ENCODE measurements at regions not wholly inside any gene's neighbourhood (a gene's known extent, or its start where the extent isn't known, plus 50 kb on each side); places are given as distances from the start of the nearest gene placed in this dataset.
"Not testable (repeated sequence)": the region's sequence is repeated elsewhere in the genome, so short reads cannot be mapped to it uniquely, and the experiment has no call there.

DNA sequence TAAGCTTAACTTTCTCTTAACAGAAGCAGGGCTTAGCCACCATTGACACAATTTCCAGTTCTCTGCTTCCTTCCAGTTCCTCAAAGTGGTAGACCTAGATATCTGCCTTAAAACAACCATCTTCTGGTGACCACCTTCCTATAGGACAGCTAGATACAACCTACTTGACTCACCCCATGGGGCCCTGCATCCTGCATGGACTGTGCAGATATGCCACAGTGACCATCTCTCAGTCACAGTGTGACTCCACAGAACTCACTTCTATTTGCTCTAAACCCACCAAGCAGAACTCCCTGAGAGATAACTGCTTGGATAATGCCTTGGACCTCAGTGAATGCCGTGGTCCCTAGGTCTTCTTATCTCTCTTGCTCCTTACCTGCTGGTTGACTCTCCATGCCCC lies 621.6 kb downstream of the IQCM start:
- peaks cover 0 to 10% (median 0%) of the 10 kb centered on the region in 5 donors for H3K27me3 Mint-ChIP-seq
- no peak overlapping the region for H3K27ac Mint-ChIP-seq
- no peaks in the 10 kb centered on the region for H3K36me3 Mint-ChIP-seq
- ATAC-seq, result no peak
- H3K4me3 Mint-ChIP-seq, result no peak overlapping the region
- POLR2A ChIA-PET, result no interaction called here
- H3K4me1 Mint-ChIP-seq, result no peaks in the 10 kb centered on the region
- no peaks in the 10 kb centered on the region for H3K9me3 Mint-ChIP-seq
- DNase-seq, result no peak

GRCh38 chr4:149187726-149188125 lies 627.9 kb downstream of the IQCM start:
- peaks cover 0 to 1% (median 0%) of the 10 kb centered on the region in 5 donors for H3K27me3 Mint-ChIP-seq
- DNase-seq (no peak), ATAC-seq (no peak)
- peaks cover 0 to 3% (median 0%) of the 10 kb centered on the region in 9 donors for H3K9me3 Mint-ChIP-seq
- H3K4me3 Mint-ChIP-seq, result no peak overlapping the region
- H3K36me3 Mint-ChIP-seq, result no peaks in the 10 kb centered on the region
- H3K27ac Mint-ChIP-seq, result no peak overlapping the region
- POLR2A ChIA-PET, result no interaction called here
- no peaks in the 10 kb centered on the region for H3K4me1 Mint-ChIP-seq

DNA sequence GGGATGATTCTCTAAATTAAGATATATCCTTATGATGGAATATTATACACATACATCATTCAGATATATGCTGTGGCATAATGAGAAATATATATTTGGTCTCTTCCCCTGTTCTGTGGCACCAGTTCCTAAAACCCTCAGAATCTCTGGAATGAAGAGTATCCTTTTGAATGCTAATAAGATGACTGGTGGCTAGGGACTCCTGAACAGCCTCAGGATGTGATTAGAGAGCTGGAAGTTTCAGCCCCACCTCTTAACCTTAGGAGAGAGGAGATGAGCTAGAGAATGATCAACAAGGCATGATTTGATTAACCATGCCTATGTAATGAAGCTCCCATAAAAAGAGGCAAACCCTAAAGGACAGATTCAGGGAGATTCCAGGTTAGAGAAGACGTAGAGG lies 632.0 kb downstream of the IQCM start:
- Mint-ChIP-seq H3K9me3 (peaks cover 0 to 27% (median 8%) of the 10 kb centered on the region in 9 donors), H3K4me3 (no peak overlapping the region), H3K4me1 (no peaks in the 10 kb centered on the region), H3K36me3 (peaks cover 0 to 2% (median 0%) of the 10 kb centered on the region in 3 donors), H3K27me3 (peaks cover 0 to 2% (median 0%) of the 10 kb centered on the region in 5 donors), H3K27ac (no peak overlapping the region)
- no peak for ATAC-seq
- DNase-seq, result no peak
- POLR2A ChIA-PET, result no interaction called here

DNA sequence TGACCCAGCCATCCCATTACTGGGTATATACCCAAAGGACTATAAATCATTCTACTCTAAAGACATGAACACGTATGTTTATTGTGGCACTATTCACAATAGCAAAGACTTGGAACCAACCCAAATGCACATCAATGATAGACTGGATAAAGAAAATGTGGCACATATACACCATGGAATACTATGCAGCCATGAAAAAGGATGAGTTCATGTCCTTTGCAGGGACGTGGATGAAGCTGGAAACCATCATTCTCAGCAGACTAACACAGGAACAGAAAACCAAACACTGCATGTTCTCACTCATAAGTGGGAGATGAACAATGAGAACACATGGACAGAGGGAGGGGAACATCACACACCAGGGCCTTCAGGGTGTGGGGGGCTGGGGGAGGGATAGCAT lies 634.2 kb downstream of the IQCM start:
- H3K4me3 Mint-ChIP-seq, POLR2A ChIA-PET, H3K4me1 Mint-ChIP-seq, H3K27ac Mint-ChIP-seq, DNase-seq, ATAC-seq, H3K36me3 Mint-ChIP-seq: not testable (repeated sequence)
- Mint-ChIP-seq H3K27me3 (peaks cover 1 to 13% (median 2%) of the 10 kb centered on the region in 5 donors), H3K9me3 (peaks cover 0 to 40% (median 12%) of the 10 kb centered on the region in 9 donors)

- DNase-seq (peak in 2 of 10 donors; percentile 1 to 3), ATAC-seq (no peak)
- Mint-ChIP-seq H3K27me3 (peaks cover 0 to 15% (median 2%) of the 10 kb centered on the region in 5 donors), H3K27ac (no peak overlapping the region), H3K4me3 (no peak overlapping the region), H3K9me3 (peaks cover 0 to 35% (median 12%) of the 10 kb centered on the region in 9 donors), H3K36me3 (peaks cover 0 to 9% (median 0%) of the 10 kb centered on the region in 3 donors), H3K4me1 (no peaks in the 10 kb centered on the region)
- POLR2A ChIA-PET, result no interaction called here
Measured at GRCh38 chr4:149176039-149176438, 639.6 kb downstream of the IQCM start.

- no peak overlapping the region for H3K4me3 Mint-ChIP-seq
- H3K9me3 Mint-ChIP-seq, result peaks cover 0 to 30% (median 9%) of the 10 kb centered on the region in 9 donors
- POLR2A ChIA-PET, result no interaction called here
- ATAC-seq, result no peak
- H3K27ac Mint-ChIP-seq, result no peak overlapping the region
- no peak for DNase-seq
- H3K27me3 Mint-ChIP-seq, result peaks cover 0 to 17% (median 2%) of the 10 kb centered on the region in 5 donors
- no peaks in the 10 kb centered on the region for H3K4me1 Mint-ChIP-seq
- H3K36me3 Mint-ChIP-seq, result peaks cover 0 to 9% (median 0%) of the 10 kb centered on the region in 3 donors
Measured at GRCh38 chr4:149175549-149175948, 640.1 kb downstream of the IQCM start.

DNA sequence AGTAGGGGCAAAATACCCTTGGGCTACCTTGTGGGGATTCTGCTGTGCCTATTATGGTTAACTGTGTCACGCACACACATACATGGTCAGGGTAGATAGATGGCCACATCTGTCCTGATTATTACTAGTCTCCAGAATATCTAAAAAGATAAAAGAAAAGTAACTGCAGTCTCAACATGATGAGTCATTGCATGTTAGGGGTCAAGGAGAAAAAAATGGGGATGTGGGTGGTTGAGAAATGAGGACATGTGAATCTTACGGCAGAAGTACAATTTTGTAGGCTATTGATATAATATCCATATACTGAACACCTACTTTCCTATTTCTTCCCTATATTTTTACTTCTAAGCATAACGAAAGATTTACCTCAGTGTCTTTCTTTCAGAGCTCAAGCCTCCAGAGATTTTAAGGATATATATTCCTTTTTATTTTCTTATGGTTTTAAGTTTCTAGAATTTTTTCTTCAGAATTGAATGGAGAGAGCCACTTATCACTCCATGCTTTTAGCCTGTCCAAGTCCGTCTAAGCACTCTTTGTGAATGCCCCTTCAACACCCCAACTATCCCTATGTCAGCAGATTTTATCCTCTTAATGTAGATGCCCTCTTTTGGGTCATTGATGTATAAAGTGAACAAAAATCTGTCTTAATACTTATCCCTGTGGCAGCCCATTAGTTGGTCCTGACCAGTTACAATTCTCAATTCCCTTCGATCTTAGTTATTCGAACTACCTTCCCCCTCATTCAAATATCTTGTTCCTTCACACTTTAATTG lies 642.2 kb downstream of the IQCM start:
- POLR2A ChIA-PET, result no interaction called here
- Mint-ChIP-seq H3K27ac (no peak overlapping the region), H3K9me3 (peaks cover 0 to 18% (median 2%) of the 10 kb centered on the region in 9 donors), H3K4me1 (no peaks in the 10 kb centered on the region), H3K4me3 (no peak overlapping the region), H3K36me3 (peaks cover 0 to 5% (median 0%) of the 10 kb centered on the region in 3 donors), H3K27me3 (peaks cover 4 to 26% (median 6%) of the 10 kb centered on the region in 5 donors)
- DNase-seq (no peak), ATAC-seq (no peak)

DNA sequence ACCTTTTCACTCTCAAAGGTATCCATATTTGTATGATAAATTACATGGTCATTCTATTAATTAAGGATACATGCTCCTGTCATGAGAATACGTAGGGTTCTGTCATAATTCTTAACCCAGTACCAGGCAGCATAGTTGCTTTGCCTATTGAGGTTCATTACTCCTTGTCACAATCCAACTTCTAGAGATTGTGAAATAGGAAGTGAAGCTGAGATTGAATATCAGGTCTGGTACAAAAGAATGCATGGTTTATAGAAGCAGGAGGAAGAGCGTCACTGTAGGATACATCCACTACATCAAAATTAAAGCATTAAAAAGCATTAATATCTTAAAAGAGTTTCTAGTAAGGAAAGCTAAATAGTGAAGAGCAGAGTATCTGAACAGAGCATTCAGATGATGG lies 647.0 kb downstream of the IQCM start:
- Mint-ChIP-seq H3K4me3 (no peak overlapping the region), H3K9me3 (peaks cover 0 to 8% (median 0%) of the 10 kb centered on the region in 9 donors), H3K27ac (no peak overlapping the region), H3K36me3 (no peaks in the 10 kb centered on the region), H3K27me3 (peaks cover 2 to 21% (median 6%) of the 10 kb centered on the region in 5 donors), H3K4me1 (no peaks in the 10 kb centered on the region)
- DNase-seq (no peak), ATAC-seq (no peak)
- POLR2A ChIA-PET, result no interaction called here

- no peak for DNase-seq
- peaks cover 0 to 8% (median 0%) of the 10 kb centered on the region in 9 donors for H3K9me3 Mint-ChIP-seq
- peaks cover 4 to 21% (median 6%) of the 10 kb centered on the region in 5 donors for H3K27me3 Mint-ChIP-seq
- H3K4me1 Mint-ChIP-seq, result no peaks in the 10 kb centered on the region
- no peak for ATAC-seq
- H3K27ac Mint-ChIP-seq, result no peak overlapping the region
- no peaks in the 10 kb centered on the region for H3K36me3 Mint-ChIP-seq
- POLR2A ChIA-PET, result no interaction called here
- H3K4me3 Mint-ChIP-seq, result no peak overlapping the region
Measured at GRCh38 chr4:149166876-149167275, 648.8 kb downstream of the IQCM start.

DNA sequence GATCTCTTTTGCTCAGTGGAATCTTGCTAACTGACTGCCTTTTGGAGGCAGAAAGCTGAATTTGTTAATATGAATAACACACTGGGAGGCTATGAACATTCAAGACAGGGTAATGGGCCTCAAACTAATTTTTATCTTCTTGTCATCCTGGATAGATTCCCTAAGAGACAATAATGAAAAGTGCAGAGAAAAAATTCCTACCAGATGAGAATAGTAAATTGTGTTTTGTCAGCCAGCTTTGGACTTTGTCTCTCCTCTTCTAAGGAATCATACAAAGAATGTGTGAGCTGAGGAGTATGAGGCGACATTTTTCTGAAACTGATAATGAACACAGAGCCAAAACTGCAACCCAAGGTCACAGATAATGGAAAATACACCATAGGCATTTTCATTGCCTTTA lies 649.3 kb downstream of the IQCM start:
- no peak for ATAC-seq
- no peak overlapping the region for H3K27ac Mint-ChIP-seq
- H3K27me3 Mint-ChIP-seq, result peaks cover 4 to 16% (median 6%) of the 10 kb centered on the region in 5 donors
- H3K4me3 Mint-ChIP-seq, result no peak overlapping the region
- peaks cover 0 to 8% (median 0%) of the 10 kb centered on the region in 9 donors for H3K9me3 Mint-ChIP-seq
- H3K36me3 Mint-ChIP-seq, result no peaks in the 10 kb centered on the region
- POLR2A ChIA-PET, result no interaction called here
- DNase-seq, result no peak
- H3K4me1 Mint-ChIP-seq, result no peaks in the 10 kb centered on the region

- no peak overlapping the region for H3K27ac Mint-ChIP-seq
- peaks cover 2 to 17% (median 7%) of the 10 kb centered on the region in 5 donors for H3K27me3 Mint-ChIP-seq
- DNase-seq (no peak), ATAC-seq (no peak)
- no peak overlapping the region for H3K4me3 Mint-ChIP-seq
- H3K36me3 Mint-ChIP-seq, result no peaks in the 10 kb centered on the region
- no peaks in the 10 kb centered on the region for H3K4me1 Mint-ChIP-seq
- H3K9me3 Mint-ChIP-seq, result peaks cover 0 to 8% (median 0%) of the 10 kb centered on the region in 9 donors
- POLR2A ChIA-PET, result no interaction called here
Measured at GRCh38 chr4:149164282-149164681, 651.4 kb downstream of the IQCM start.

GRCh38 chr4:149161247-149161646 lies 654.4 kb downstream of the IQCM start:
- H3K27ac Mint-ChIP-seq, result no peak overlapping the region
- no peak overlapping the region for H3K4me3 Mint-ChIP-seq
- H3K36me3 Mint-ChIP-seq, result no peaks in the 10 kb centered on the region
- POLR2A ChIA-PET, result no interaction called here
- H3K27me3 Mint-ChIP-seq, result peaks cover 0 to 9% (median 3%) of the 10 kb centered on the region in 5 donors
- ATAC-seq (no peak), DNase-seq (no peak)
- peaks cover 0 to 4% (median 0%) of the 10 kb centered on the region in 9 donors for H3K9me3 Mint-ChIP-seq
- no peaks in the 10 kb centered on the region for H3K4me1 Mint-ChIP-seq

GRCh38 chr4:149160370-149160769 lies 655.3 kb downstream of the IQCM start:
- H3K27ac Mint-ChIP-seq, result no peak overlapping the region
- POLR2A ChIA-PET, result interaction anchor here (0.6 kb wide), 1 partner anchor 8 kb away, joined by 3 read pairs; no protein-coding TSS in a partner anchor
- ATAC-seq (no peak), DNase-seq (no peak)
- peaks cover 0 to 8% (median 0%) of the 10 kb centered on the region in 9 donors for H3K9me3 Mint-ChIP-seq
- no peaks in the 10 kb centered on the region for H3K36me3 Mint-ChIP-seq
- H3K4me1 Mint-ChIP-seq, result no peaks in the 10 kb centered on the region
- peaks cover 0 to 9% (median 3%) of the 10 kb centered on the region in 5 donors for H3K27me3 Mint-ChIP-seq
- no peak overlapping the region for H3K4me3 Mint-ChIP-seq

Measured in naive thymus-derived CD8-positive, alpha-beta T cell (primary cell).